Transverse colon (tissue), 3 donors: ENCODE measurements at regions not wholly inside any gene's neighbourhood (a gene's known extent, or its start where the extent isn't known, plus 50 kb on each side); places are given as distances from the start of the nearest gene placed in this dataset.

ENCODE experiments used
- CTCF ChIP-seq, 5 experiments: fragments of 200-600 bp in 3 of 5; fragments of 450-650 bp in 2 of 5; sonication (generic) in 3 of 5; IDR thresholded peaks; 1 replicate in 2 of 5; 2 replicates in 3 of 5; pipeline ENCODE4 v1.5.1; 2016 to 2017; ENCODE audit warnings: antibody characterized with exemption in 5 of 5, inconsistent platforms in 3 of 5, mild to moderate bottlenecking in 2 of 5, moderate library complexity in 1 of 5
- POLR2A ChIP-seq: fragments of 450-650 bp; IDR thresholded peaks from one replicate; pipeline ENCODE4 v1.6.1; 2016; ENCODE audit warnings: antibody characterized with exemption, mild to moderate bottlenecking, moderate library complexity

- no peak for TF ChIP-seq POLR2A
- TF ChIP-seq CTCF (IDR thresholded peaks at IDR 0.05): no peak
These were observed 496.2 kb upstream of the ZMIZ1 start for GRCh38 chr10:78572565-78572964.
